ENCODE measurements at regions not wholly inside any gene's neighbourhood (a gene's known extent, or its start where the extent isn't known, plus 50 kb on each side); places are given as distances from the start of the nearest gene placed in this dataset.

GRCh38 chr5:17154211-17154996 lies 63.0 kb upstream of the BASP1 start:
- no peaks in the 10 kb centered on the region for H3K36me3 ChIP-seq
- ATAC-seq: no peak
- 71 to 73% methylated on average over 5 of the region's 5 CpGs for WGBS, 2 donors (ENCODE audit: low coverage in 1 of 2)
- H3K4me1 ChIP-seq: no peaks in the 10 kb centered on the region
- H3K9me3 ChIP-seq: no peaks in the 10 kb centered on the region
- TF ChIP-seq EP300 (IDR thresholded peaks at IDR 0.05) (no peak), CTCF (IDR thresholded peaks at IDR 0.05) (no peak), POLR2A (IDR thresholded peaks at IDR 0.05) (no peak), POLR2AphosphoS5 (IDR thresholded peaks at IDR 0.05) (no peak)
- H3K4me3 ChIP-seq: no peak overlapping the region
- peaks cover 13% of the 10 kb centered on the region for H3K27me3 ChIP-seq
- no peak overlapping the region for H3K27ac ChIP-seq

- no peaks in the 10 kb centered on the region for H3K36me3 ChIP-seq
- no peak overlapping the region for H3K4me3 ChIP-seq
- H3K9me3 ChIP-seq: no peaks in the 10 kb centered on the region
- H3K4me1 ChIP-seq: no peaks in the 10 kb centered on the region
- H3K27me3 ChIP-seq: peaks cover 13% of the 10 kb centered on the region
- ATAC-seq: no peak
- H3K27ac ChIP-seq: no peak overlapping the region
- no peak for TF ChIP-seq CTCF (IDR thresholded peaks at IDR 0.05)
- TF ChIP-seq POLR2AphosphoS5 (IDR thresholded peaks at IDR 0.05): no peak
- no peak for TF ChIP-seq POLR2A (IDR thresholded peaks at IDR 0.05)
- TF ChIP-seq EP300 (IDR thresholded peaks at IDR 0.05): no peak
- WGBS, 2 donors (ENCODE audit: low coverage in 1 of 2): 83 to 96% methylated on average over 4 of the region's 4 CpGs
These were observed 61.0 kb upstream of the BASP1 start for GRCh38 chr5:17156463-17156862.

- ATAC-seq: no peak
- Histone ChIP-seq H3K4me3 (no peak overlapping the region), H3K27ac (no peak overlapping the region), H3K27me3 (peaks cover 13% of the 10 kb centered on the region), H3K4me1 (no peaks in the 10 kb centered on the region), H3K36me3 (no peaks in the 10 kb centered on the region), H3K9me3 (no peaks in the 10 kb centered on the region)
- WGBS, 2 donors (ENCODE audit: low coverage in 1 of 2): 90% methylated on average over 4 to 5 of the region's 5 CpGs
- TF ChIP-seq POLR2AphosphoS5 (IDR thresholded peaks at IDR 0.05) (no peak), EP300 (IDR thresholded peaks at IDR 0.05) (no peak), CTCF (IDR thresholded peaks at IDR 0.05) (no peak), POLR2A (IDR thresholded peaks at IDR 0.05) (no peak)
These were observed 60.1 kb upstream of the BASP1 start for GRCh38 chr5:17157294-17157693.

- no peak overlapping the region for H3K4me3 ChIP-seq
- no peak for TF ChIP-seq POLR2A (IDR thresholded peaks at IDR 0.05)
- TF ChIP-seq POLR2AphosphoS5 (IDR thresholded peaks at IDR 0.05): no peak
- TF ChIP-seq EP300 (IDR thresholded peaks at IDR 0.05): no peak
- TF ChIP-seq CTCF (IDR thresholded peaks at IDR 0.05): no peak
- H3K27ac ChIP-seq: no peak overlapping the region
- H3K36me3 ChIP-seq: no peaks in the 10 kb centered on the region
- no peak for ATAC-seq
- 62 to 83% methylated on average over 5 to 7 of the region's 7 CpGs for WGBS, 2 donors (ENCODE audit: low coverage in 1 of 2)
- peaks cover 13% of the 10 kb centered on the region for H3K27me3 ChIP-seq
- no peaks in the 10 kb centered on the region for H3K9me3 ChIP-seq
- H3K4me1 ChIP-seq: no peaks in the 10 kb centered on the region
These were observed 59.4 kb upstream of the BASP1 start for GRCh38 chr5:17157916-17158529.

GRCh38 chr5:17160756-17161040 lies 56.7 kb upstream of the BASP1 start:
- Histone ChIP-seq H3K4me1 (no peaks in the 10 kb centered on the region), H3K27me3 (peaks cover 13% of the 10 kb centered on the region), H3K9me3 (no peaks in the 10 kb centered on the region), H3K36me3 (no peaks in the 10 kb centered on the region), H3K4me3 (no peak overlapping the region), H3K27ac (no peak overlapping the region)
- 85% methylated on average over 2 of the region's 2 CpGs; no CpG with 5 or more reads in 1 of the 2 donors for WGBS, 2 donors (ENCODE audit: low coverage in 1 of 2)
- no peak for ATAC-seq
- TF ChIP-seq POLR2AphosphoS5 (IDR thresholded peaks at IDR 0.05) (no peak), CTCF (IDR thresholded peaks at IDR 0.05) (no peak), EP300 (IDR thresholded peaks at IDR 0.05) (no peak), POLR2A (IDR thresholded peaks at IDR 0.05) (no peak)

All from gastroesophageal sphincter (tissue), 4 donors.